NCI-H526 treated with DMSO at 0.1 percent for 48 hours (cell line): ENCODE measurements at regions not wholly inside any gene's neighbourhood (a gene's known extent, or its start where the extent isn't known, plus 50 kb on each side); places are given as distances from the start of the nearest gene placed in this dataset.
"Not testable (repeated sequence)": the region's sequence is repeated elsewhere in the genome, so short reads cannot be mapped to it uniquely, and the experiment has no call there.

Source experiments
- DNase-seq: peaks from one replicate; lab custom pipeline; 2025; lab: John Stamatoyannopoulos, UW

DNA sequence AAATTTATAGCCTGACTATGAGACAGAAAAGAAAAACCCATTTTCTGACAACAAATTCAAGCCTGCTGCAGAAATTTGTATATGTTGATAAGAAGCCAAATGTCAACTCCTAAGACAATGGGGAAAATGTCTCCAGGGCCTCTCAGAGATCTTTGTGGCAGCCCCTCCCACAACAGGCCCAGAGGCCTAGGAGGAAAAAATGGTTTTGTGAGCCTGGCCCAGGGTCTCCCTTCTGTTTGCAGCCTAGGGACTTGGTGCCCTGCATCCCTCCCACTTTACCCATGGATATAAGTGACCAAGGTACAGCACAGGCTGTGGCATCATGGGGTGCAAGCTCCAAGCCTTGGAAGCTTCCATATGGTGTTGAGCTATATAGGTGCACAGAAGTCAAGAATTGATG, 740.2 kb downstream of the SEMA5A start:
- no peak for DNase-seq

DNA sequence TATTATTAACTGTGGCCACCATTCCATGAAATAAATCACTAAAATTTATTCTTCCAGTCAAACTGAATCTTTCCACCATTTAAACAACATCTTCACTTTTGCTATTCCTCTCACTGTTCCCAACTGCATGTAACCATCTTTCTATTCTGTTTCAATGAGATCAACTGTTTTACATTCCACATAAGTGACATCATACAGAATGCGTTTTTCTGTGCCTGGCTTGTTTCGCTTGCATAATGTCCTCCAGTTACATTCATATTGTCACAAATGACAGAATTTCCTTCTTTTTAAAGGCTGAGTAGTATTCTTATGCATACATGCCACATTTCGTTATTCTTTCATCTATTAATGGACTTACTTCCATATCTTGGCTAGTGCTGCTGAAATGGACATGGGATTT, 738.2 kb downstream of the SEMA5A start:
- no peak for DNase-seq

DNA sequence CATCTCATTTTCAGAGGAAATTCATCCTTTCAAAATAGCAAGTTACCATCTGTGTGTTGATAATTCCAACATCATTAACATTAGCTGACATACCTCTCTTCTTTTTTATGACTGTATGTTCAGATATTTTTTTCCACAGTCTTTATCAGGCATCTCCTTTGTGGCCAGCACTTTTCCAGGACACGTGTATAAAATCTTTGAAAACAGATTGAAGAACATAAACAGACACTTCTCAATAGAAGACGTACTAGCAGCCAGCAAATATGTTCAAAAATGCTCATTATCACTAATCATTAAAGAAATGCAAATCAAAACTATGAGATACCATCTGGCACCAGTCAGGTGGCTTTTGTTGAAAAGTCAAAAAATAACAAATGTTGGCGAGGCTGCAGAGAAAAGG, 734.3 kb downstream of the SEMA5A start:
- DNase-seq: no peak

DNA sequence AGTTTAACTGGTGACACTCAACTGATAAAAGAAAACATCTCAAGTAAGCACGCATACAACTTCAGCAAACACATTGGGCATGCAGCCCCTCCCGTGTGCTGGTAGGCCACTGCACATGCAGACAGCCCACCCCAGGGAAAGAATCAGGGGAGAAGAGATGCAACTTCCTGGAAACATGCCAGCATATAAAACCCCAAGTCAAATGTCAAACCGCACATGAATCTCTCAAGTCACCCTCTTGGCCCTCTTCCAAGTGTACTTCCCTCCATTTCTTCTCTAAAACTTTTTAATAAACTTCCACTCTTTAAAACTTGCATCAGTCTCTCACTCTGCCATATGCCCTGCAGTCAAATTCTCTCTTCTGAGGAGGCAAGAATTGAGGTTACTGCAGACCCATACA, 732.7 kb downstream of the SEMA5A start:
- no peak for DNase-seq

GRCh38 chr5:8814105-8814504, 731.8 kb downstream of the SEMA5A start:
- DNase-seq: no peak

- no peak for DNase-seq
Measured at GRCh38 chr5:8824371-8824770, 721.5 kb downstream of the SEMA5A start.

GRCh38 chr5:8825139-8825757, 720.6 kb downstream of the SEMA5A start:
- no peak for DNase-seq

DNA sequence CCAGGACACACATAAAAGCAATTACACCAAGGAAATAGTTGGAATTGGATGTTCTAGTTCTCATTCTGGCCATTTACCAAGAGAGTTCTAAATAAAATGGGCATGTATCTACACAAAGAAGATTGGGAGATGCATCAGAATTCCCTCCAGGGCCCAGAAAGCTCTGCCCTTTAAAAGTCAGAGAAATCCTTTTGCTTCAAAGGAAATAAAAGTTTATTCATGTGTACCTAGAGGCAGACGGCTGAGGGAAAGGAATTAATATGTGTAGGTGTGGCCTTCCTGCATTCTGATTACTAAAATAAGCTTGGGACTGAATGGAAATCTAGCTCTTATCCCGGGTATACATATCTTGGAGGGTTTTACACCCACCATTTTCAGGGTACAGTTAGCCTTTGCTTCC, 719.4 kb downstream of the SEMA5A start:
- no peak for DNase-seq

- no peak for DNase-seq
Measured at GRCh38 chr5:8827696-8828095, 718.2 kb downstream of the SEMA5A start.

GRCh38 chr5:8828596-8829322, 717.1 kb downstream of the SEMA5A start:
- no peak for DNase-seq

GRCh38 chr5:8829323-8830029, 716.4 kb downstream of the SEMA5A start:
- no peak for DNase-seq

GRCh38 chr5:8831251-8831650, 714.6 kb downstream of the SEMA5A start:
- DNase-seq: no peak

- no peak for DNase-seq
Measured at GRCh38 chr5:8831854-8832253, 714.0 kb downstream of the SEMA5A start.

DNA sequence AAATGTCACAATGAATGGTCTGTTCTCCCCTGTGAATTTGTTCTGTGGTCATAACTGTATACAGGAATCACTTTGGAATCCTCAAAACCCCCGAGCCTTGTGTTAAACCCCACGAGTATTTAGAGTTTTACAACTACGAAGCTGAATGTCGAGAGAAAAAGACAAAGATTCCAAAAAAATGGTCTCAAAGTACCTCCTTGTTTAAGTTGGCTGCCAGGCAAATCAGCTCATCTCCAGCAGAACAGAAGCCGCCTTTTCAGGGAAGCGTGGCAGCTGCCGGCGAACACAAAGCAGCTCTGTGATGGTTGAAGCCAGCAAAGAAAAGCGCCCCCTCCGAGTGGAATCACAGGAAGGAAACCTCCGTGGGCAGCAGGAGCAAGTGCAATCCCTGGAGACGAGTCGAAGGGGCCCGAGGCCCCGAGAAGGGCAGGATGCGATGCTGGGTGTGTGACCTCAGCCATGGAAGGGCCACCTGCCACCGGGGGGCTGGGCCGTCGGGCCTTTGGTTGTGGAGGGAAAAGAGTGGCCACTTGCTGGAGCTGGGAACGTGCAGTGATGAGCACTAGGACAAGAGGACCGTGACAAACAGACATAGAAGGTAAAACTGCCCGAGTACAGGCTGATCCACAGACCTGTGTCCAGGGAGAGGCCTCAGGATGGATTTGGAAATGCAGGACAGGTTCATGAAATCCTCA, 706.4 kb downstream of the SEMA5A start:
- peak; percentile 52 for DNase-seq

DNA sequence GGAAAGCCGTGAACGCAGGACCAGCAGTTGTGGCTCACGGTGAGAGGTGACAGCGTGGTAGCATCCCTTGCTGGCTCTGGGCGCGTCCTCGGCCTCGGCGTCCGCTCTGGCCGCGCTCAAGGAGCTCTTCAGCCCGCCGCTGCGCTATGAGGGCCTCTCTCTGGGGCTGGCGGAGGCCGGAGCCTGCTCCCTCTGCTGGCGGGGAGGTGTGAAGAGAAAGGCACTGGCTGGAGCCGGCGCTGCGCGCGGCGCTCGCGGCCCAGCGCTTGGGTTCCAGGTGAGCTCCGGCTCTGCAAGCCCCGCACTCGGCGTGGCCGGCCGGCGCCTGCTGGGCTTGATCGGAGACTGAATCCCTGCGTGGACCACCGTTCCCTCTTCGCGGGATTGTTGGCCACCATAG, 705.6 kb downstream of the SEMA5A start:
- DNase-seq: no peak

DNA sequence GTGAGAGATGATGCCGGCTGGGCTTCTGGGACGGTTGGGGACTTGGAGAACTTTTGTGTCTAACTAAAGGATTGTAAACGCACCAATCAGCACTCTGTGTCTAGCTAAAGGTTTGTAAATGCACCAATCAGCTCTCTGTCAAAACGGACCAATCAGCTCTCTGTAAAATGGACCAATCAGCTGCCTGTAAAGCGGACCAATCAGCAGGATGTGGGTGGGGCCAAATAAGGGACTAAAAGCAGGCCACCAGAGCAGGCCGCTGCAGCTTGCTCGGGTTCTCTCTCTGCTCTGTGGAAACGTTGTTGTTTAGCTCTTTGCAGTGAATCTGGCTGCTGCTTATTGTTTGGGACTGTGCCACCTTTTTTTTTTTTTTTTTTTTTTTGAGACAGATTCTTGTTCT, 705.1 kb downstream of the SEMA5A start:
- DNase-seq: not testable (repeated sequence)

DNA sequence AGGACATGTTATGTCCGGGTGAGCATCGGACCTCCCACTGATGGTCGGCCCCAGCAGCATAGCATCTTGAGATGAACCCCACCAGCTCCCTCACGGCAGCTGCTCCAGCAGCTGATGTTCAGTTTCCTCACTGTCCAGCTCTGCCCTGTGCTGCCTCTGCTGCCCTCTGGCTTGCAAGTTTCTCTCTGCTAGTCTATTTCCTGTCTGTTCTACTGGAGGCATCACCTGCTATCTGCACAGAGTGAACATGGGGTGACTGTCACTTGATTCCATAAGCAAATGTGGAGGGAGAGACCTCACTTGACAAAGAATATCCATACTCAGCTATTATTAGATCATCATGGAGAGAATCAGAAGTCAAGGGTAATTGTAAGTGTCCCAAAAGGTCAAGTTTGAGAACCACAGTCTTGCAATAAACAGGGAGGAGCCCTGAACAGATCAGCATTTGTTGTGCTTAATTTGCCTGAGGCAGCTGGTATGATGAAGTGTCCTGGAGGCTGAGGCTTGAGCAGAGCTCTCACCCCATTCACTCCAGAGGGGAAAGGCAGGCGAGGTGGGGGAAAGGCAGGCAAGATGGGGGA, 702.8 kb downstream of the SEMA5A start:
- peak; percentile 23 for DNase-seq

DNA sequence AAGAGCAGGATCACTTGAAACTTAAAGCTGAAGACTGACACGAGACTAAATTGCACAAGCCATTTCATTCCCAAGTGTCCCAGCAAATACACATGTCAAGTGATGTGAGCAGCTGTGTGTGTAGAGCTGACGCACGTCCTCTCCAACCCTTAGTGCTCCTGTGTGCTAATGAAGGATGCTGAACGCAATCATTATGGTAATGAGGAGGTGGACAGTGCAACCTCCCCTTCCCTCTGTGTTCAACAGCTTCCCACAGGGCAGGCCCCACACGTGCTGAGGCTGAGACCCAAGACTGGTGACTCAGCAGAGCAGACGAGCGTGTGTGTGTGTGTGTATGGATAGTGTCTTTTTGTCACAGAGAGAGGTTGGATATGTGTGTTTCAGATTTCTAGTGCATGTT, 702.1 kb downstream of the SEMA5A start:
- no peak for DNase-seq

GRCh38 chr5:8844206-8844605, 701.7 kb downstream of the SEMA5A start:
- no peak for DNase-seq

- no peak for DNase-seq
Measured at GRCh38 chr5:8844847-8845246, 701.0 kb downstream of the SEMA5A start.

DNA sequence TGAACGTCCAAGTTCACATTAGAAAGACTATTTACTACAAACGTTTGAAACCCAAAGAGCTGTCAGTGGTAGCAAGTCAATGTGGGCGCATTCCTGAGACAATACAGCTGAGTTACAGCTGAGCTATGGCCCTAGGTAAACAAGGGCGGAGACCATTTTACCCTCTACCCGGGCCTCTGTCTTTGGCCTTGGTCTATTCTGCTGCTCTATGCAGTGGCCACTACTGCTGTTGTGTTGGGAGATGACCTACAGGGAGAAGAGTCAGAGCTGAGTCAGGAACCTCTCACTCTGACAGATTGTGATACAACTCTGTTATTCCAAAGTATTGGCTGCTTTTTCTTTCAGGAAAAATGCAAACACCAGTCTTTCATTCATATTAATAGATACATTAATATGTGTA, 700.6 kb downstream of the SEMA5A start:
- no peak for DNase-seq

DNA sequence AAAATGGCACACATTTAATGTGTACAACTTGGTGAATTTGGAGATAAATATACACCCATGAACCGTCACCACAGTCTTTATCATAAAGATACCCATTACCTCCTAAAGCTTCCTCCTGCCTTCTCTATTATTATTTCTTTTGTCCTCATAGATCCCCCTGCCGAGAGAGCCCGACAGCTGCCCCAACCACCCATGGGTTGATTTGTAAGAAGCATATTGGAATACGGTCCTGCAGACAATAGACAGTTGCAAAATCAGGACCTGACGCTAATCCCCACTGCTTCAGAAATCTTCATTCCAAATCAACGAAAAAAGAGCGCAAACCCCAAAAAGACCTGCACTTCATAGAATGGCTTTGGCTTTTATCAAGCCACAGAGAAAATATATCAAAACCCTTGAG, 697.5 kb downstream of the SEMA5A start:
- DNase-seq: no peak
